Left lung (tissue), 4 donors: ENCODE measurements at regions not wholly inside any gene's neighbourhood (a gene's known extent, or its start where the extent isn't known, plus 50 kb on each side); places are given as distances from the start of the nearest gene placed in this dataset.

ENCODE experiments used
- ATAC-seq: fragments of 200-7000 bp; cut with Tn5 transposase; one replicate; pipeline ENCODE4 v1.9.1; 2020; ENCODE audit warnings: moderate library complexity
- DNase-seq, 4 donors: peaks; one replicate each; pipeline ENCODE4 v3.0.0-alpha.2; 2013 to 2020
- H3K27ac ChIP-seq, 2 donors: fragments of 200-600 bp; sonication (generic) in 1 of 2; one replicate each; pipeline versions ENCODE4 v1.5.0 to v1.8.0; 2020 to 2021
- H3K27me3 ChIP-seq, 2 donors: fragments of 200-600 bp; sonication (generic) in 1 of 2; one replicate each; pipeline versions ENCODE4 v1.5.0 to v1.8.0; 2020 to 2021
- H3K36me3 ChIP-seq, 2 donors: fragments of 200-600 bp; sonication (generic) in 1 of 2; one replicate each; pipeline versions ENCODE4 v1.5.0 to v1.8.0; 2020 to 2021
- H3K4me1 ChIP-seq, 2 donors: fragments of 200-600 bp; one replicate each; pipeline ENCODE4 v1.8.0; 2021
- H3K4me3 ChIP-seq, 2 donors: fragments of 200-600 bp; sonication (generic) in 1 of 2; one replicate each; pipeline versions ENCODE4 v1.5.0 to v1.8.0; 2020 to 2021; ENCODE audit warnings: mild to moderate bottlenecking in 1 of 2
- H3K9me3 ChIP-seq, 2 donors: fragments of 200-600 bp; sonication (generic) in 1 of 2; one replicate each; pipeline versions ENCODE4 v1.5.0 to v1.8.0; 2020 to 2021
- CTCF ChIP-seq, 2 donors: fragments of 200-600 bp; sonication (generic) in 1 of 2; IDR thresholded peaks; one replicate each; pipeline versions ENCODE4 v1.5.0 to v1.8.0; 2021; ENCODE audit warnings: antibody characterized with exemption in 2 of 2
- intact Hi-C, 2 donors: fragments of 100-400 bp; cut with DNase I; formaldehyde crosslinking; loops; one replicate each; pipeline versions ENCODE4 v1.11.2 to v1.14.2; 2022
- donor health status: DM: no; HTN: yes; CAD: no.
- donor health status: DM: no; HTN: no; CAD: no.

- Histone ChIP-seq H3K4me3 (no peak overlapping the region), H3K27me3 (no peaks in the 10 kb centered on the region), H3K4me1 (no peaks in the 10 kb centered on the region), H3K27ac (no peak overlapping the region), H3K9me3 (no peaks in the 10 kb centered on the region), H3K36me3 (no peaks in the 10 kb centered on the region)
- ATAC-seq (peak; percentile 64), DNase-seq (peak in 1 of 4 donors; percentile 34)
- intact Hi-C loops, result no loop called here
- no peak for TF ChIP-seq CTCF (IDR thresholded peaks at IDR 0.05)
Observed at GRCh38 chr11:30113326-30113898, 96.6 kb upstream of the KCNA4 start.

GRCh38 chr11:30116512-30116911 is 99.7 kb upstream of the KCNA4 start:
- H3K36me3 ChIP-seq, result no peaks in the 10 kb centered on the region
- H3K9me3 ChIP-seq, result no peaks in the 10 kb centered on the region
- no peaks in the 10 kb centered on the region for H3K4me1 ChIP-seq
- no peak for TF ChIP-seq CTCF (IDR thresholded peaks at IDR 0.05)
- no peak overlapping the region for H3K27ac ChIP-seq
- no peak overlapping the region for H3K4me3 ChIP-seq
- ATAC-seq (no peak), DNase-seq (no peak)
- intact Hi-C loops, result no loop called here
- H3K27me3 ChIP-seq, result no peaks in the 10 kb centered on the region

GRCh38 chr11:30120045-30120589 is 103.3 kb upstream of the KCNA4 start:
- no peaks in the 10 kb centered on the region for H3K9me3 ChIP-seq
- no peak overlapping the region for H3K27ac ChIP-seq
- intact Hi-C loops, result no loop called here
- ATAC-seq (no peak), DNase-seq (no peak)
- H3K4me1 ChIP-seq, result no peaks in the 10 kb centered on the region
- H3K4me3 ChIP-seq, result no peak overlapping the region
- TF ChIP-seq CTCF (IDR thresholded peaks at IDR 0.05), result no peak
- no peaks in the 10 kb centered on the region for H3K36me3 ChIP-seq
- no peaks in the 10 kb centered on the region for H3K27me3 ChIP-seq

GRCh38 chr11:30125456-30125855 is 105.4 kb upstream of the FSHB start:
- H3K27ac ChIP-seq, result no peak overlapping the region
- no peaks in the 10 kb centered on the region for H3K9me3 ChIP-seq
- no peaks in the 10 kb centered on the region for H3K27me3 ChIP-seq
- no peak overlapping the region for H3K4me3 ChIP-seq
- H3K4me1 ChIP-seq, result no peaks in the 10 kb centered on the region
- intact Hi-C loops, result no loop called here
- ATAC-seq (no peak), DNase-seq (no peak)
- no peaks in the 10 kb centered on the region for H3K36me3 ChIP-seq
- no peak for TF ChIP-seq CTCF (IDR thresholded peaks at IDR 0.05)

GRCh38 chr11:30128269-30128932 is 102.4 kb upstream of the FSHB start:
- no peak overlapping the region for H3K27ac ChIP-seq
- intact Hi-C loops, result no loop called here
- no peaks in the 10 kb centered on the region for H3K36me3 ChIP-seq
- no peaks in the 10 kb centered on the region for H3K27me3 ChIP-seq
- DNase-seq, result peak in 2 of 4 donors; percentile 11 to 32
- H3K4me1 ChIP-seq, result no peaks in the 10 kb centered on the region
- ATAC-seq, result no peak
- peak in 1 of 2 donors; percentile 54 for TF ChIP-seq CTCF (IDR thresholded peaks at IDR 0.05)
- H3K4me3 ChIP-seq, result no peak overlapping the region
- no peaks in the 10 kb centered on the region for H3K9me3 ChIP-seq
